Fibroblast of skin of left quadriceps (primary cell): ENCODE measurements at regions not wholly inside any gene's neighbourhood (a gene's known extent, or its start where the extent isn't known, plus 50 kb on each side); places are given as distances from the start of the nearest gene placed in this dataset.

ENCODE experiments used
- DNase-seq, 2 experiments: peaks; one replicate each; pipeline ENCODE4 v3.0.0-alpha.2; 2013; ENCODE audit warnings: low read depth in 2 of 2

DNA sequence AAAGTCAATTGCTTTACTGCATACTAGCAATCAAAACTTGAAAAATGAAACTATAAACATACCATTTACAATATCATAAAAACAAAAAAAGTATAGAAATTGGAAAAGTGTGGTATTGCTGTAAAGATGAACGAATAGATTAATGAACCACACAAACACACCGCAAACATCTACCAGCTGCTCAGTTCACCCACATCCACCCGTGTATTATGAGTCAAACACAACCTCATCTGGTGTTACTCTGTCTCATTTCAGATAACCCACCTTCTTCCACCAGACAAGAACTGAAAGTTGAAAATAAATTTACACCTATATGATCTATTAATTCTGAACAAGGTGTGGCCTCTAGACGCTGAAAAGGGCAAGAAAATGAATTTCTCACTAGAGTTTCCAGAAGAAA lies 53.3 kb downstream of the BLID start:
- DNase-seq = no peak

DNA sequence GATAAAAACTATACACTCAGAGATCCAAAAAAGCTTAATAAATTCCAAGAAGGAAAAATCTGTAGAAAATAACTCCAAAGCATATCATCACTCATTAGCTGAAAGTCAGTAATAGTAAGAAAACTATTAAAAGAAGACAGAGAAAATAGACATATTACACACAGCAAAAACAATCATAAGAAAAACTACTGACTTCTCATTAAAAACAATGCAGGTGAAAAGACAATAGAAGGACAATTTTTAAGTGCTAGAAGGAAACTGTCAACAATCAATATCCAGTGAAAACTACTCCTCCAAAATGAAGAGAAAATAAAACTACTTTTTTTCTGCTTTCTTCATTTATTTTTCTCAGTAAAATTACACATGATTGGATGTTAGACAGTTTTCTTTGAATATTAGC lies 56.5 kb downstream of the BLID start:
- DNase-seq = no peak

DNA sequence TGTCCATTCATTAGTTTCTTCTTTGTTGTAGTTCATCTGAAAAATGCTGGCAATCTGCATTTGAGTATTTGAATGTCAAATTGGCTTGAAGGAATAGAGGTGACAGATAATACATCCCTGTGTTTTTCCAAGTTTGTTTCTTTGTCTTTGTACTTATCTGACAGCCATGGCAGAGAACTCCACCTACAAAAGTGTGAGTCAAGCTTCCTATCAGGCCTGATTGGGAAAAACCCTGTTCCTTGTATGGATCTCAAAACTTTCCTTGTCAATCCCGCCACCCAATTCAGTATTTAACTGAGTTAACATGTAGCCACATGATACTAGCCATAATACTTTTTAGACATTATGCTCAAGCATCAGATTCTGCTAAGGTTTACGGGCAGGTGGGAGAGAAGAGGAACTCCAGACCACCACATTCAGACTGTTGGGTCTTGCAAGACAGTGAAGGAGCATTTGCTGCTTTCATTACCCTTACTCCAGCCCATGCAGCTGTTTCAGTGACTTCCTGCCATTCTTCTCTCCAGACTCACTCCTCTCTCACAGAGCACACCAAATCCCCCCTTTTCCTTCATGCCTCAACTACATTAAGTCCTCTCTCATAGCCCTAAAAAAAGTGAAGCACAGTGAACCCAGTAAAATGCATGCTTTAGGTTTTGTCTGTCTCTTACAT lies 65.9 kb downstream of the BLID start:
- no peak for DNase-seq

DNA sequence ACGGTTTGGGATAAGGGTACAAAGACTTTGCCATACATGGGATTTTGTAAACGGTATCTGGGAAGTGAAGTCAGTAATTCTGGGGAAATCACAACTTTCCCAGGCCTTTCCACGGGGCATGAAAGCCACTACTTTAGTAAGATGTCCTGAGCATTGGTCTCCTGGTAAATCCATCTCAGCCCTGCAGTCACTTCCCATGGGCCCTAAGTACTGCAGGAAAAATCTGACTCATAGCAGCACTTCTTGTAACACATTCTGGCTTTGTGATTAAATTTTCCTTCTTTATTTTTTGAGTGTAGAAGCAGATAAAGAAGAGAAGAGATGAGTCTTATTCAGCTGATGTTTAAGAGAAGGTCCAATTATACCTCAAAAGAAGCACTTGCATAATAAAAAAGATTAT lies 67.6 kb downstream of the BLID start:
- DNase-seq = no peak

DNA sequence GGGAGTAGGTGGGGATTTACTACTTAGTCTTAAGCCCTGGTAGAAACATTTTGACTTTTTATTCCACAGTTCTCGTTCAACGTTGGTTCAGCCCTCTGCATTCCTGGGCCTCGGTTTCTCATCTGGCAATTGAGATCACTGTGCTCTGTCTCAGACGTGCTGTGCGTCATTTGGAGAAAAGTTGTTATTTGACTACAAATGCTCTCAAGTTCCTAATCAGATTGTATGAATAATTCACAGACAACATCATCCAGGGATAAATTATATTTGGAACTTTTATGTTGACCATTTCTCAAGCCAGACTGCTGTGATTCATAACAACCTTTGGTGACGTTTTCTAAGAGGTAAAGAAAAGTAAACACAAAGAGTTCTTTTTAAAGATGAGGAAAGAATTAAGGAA lies 69.2 kb downstream of the BLID start:
- peak in 1 of 2 experiments; percentile 56 for DNase-seq

DNA sequence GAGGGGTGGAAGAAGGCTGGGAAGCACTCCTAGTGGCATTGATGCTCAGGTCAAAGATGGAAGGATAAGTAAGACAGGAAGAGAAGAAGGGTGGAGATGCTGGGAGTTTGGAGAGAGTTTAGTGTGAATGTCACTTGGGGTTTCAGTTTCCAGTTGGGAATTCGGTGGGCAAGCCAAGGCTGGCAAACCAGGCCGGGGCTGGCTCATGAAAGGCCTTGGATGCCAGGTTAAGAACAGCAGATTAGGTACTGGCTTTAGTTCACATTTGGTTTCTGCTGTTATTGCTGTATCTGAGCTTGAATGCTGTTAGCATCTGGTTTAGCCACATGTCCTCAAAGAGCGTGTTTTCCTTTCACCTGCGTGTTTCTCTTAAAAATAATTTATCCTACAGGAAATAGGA lies 69.6 kb downstream of the BLID start:
- no peak for DNase-seq

DNA sequence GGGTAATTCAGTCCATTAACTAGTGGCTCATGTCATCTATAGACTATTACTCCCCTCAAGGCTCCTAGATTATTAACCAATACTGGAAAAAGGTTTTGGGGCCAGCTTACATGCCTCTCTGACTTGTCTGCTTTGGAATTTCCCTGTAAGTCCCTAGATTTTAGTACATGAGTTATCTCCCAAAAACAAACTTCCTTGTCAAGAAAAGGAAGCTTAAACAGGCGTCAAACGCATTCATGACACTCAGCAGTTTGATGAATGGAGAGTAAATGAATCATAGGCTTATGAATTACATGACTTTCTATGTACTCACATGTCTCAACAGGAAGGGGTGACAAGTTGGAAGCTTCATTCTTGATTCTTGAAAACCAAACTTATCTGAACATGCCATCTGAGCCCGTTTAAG lies 70.8 kb downstream of the BLID start:
- peak; percentile 82 to 84 for DNase-seq

DNA sequence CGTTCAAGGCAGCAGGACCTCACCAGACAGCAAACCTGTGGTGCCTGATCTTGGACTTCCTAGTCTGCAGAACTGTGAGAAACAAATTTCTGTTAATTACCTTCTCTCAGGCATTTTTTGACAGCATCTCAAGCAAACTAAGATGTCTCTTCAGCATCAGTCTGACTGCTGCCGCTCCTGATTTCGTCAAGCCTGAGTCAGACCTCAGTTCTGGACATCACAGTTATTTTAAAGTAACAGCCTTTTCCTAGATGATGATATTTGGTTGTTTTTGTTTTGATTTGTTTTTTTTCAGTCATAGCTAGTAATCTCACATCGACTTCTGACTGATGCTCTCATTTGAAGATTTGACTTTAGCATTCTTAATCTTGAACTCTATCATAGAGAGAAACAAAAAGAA lies 71.9 kb downstream of the BLID start:
- no peak for DNase-seq

DNA sequence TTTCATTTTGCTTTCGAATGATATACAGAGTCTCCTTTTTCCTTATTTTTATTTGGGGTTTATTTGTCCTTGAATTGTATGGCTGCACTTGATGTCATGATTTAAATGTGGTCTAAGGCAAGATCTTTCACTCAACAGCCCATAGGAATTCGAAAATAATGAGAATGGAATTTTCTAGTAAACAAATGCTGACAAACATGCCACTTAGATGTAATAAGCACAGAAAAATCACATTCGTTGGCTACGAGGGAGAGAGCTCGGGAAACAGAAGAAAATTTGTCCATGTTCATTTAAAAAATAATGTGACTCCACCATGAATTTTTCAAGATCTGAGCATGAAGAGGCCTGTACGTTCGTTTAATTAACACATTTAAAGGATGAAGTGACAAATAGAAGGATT lies 73.0 kb downstream of the BLID start:
- DNase-seq = no peak

DNA sequence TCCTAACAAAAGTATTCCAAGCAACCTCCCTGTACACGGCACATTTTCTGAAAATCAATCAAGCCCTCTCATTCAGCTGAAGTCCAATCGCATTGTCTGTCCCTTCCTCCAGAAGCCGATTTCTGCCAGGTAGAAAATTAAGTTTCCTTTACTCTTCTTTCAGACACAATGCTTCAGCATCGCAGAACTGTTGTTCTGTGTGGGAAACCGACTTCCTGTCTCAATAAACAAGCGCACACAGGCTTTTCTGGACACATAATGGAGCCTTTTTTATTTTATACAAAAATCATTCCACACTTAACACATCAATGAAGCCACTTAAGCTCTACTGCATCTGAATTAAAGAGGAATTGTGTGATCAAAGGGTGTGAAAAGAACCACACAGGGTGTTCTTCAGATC lies 75.6 kb downstream of the BLID start:
- no peak for DNase-seq

DNA sequence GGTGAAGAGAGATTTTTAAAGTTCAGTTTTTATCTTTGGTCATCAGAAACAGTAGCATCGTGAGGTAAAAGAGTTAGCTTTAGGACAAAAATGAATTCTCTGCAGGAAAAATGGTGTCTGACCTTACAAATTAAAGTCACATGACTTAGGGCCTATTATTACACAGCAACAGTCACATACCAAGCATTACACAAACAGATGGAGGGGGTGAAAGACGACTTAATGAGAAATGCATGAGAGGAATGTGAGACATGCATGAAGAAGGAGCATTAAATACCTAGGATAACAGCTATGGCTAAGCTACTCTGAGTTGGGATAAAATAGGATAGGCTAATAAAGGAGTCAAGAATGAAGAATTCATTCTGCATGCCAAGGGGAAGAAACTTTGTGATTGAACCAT lies 77.5 kb downstream of the BLID start:
- peak; percentile 93 for DNase-seq

DNA sequence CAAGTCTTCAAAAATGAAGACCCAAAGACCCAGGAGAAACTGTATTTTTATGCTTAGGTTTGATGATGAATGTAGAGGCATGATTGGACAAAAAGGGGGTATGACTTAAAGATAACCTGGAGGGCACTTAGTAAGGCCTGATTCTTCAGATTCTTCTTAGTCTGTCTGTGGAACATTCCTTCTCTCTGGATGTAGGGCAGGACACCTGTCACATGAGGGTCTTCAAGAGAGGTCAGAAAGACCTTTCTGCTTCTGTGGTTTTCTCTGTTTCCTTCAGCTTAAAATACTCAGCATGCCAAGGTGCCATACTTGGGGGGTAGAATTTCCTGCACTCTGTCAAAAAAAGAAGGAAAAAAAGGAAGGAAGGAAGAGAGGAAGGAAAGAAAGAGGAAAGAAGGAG lies 78.1 kb downstream of the BLID start:
- no peak for DNase-seq

DNA sequence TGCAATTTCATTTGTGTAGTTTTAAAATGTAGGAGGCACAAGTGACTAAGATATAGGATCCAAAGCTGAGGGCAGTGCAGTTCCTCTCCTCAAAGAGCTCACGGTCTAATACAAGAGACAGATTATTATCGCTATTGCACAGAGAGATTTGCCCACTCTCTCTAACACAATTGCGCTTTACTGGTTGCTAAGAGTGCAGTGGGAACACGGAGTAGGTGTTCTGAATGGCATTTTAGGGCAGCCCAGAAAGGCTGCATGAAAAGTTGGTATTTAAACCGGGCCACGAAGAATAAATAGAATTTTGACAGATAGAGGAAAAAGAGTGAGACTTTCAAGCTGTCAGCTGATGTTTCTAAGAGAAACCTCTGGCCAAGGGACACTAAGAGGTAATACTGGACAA lies 79.5 kb downstream of the BLID start:
- DNase-seq = no peak

DNA sequence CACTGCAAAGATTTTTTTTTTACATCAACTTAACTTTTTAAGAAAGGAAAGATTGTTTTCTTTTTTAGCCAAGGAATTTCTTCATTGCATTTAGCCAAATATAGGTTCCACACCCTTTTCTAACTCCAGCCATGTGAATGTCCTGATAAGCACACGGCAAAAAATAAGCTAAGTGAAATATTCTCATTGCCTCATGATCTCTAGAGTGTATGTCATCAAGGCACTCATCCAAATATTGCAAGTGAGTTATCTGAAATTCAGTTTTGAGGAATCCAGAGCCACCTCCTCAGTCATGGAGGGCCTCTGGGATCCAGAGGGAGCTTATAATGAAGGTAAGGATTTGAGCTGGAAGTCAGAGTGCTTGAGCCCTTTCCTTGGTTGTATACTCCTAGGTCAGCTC lies 80.0 kb downstream of the BLID start:
- peak in 1 of 2 experiments; percentile 59 for DNase-seq

DNA sequence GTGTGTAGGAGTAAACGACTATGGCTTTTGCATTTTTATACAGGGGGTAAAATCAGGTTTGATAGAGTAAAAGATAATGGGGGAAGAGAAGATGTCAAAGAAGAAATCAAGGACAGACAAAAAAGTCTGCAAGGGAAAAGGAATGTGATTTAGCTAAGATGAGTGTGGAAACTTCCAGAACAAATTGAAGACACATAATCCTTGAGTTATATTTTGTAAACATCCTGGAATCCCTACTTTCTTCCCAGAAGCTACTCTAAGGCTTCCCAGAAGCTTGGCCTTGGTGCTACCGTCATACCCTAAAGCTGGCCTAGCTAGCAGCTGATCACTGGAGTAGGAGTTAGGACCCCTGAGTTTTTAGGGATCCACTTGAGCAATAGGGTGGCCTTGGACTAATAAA lies 82.4 kb downstream of the BLID start:
- DNase-seq = no peak

DNA sequence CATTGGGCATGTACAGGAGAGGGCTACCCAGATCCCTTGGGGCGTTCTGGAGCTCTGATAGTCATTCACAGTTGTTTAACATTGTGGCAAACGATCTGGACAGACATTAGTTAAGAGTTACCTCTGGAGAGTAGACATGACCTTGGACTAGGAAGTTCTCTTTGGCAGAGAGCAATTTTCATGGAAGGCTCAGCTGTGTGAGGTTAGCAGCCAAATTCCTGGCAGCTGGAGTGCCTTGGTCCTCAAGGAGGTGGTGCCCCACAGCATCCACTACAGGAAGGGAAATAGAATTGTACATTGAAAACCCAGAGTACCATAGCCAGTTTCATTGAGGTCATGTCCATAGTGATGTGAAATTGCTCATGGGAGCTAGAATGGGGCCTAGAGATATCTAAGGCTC lies 82.8 kb downstream of the BLID start:
- no peak for DNase-seq

DNA sequence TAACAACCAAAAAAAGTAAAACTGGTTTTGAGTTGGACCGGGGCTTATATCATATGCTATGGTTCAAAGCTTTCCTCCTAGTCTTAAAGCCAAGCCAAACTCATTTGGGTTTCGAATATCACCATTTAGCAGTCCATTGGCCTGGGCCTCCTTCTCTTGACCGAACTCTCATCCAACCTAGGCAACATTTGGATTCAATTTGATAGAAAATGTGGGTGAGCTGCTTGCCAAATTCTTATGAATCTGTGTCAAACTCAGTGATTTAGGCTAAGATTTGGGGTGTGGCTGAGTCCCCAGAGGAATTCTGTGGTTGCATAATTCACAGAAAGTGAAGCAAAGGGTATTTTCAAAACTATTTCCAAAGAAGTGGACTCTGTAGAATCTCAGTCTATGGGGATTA lies 83.7 kb downstream of the BLID start:
- peak; percentile 99 for DNase-seq

DNA sequence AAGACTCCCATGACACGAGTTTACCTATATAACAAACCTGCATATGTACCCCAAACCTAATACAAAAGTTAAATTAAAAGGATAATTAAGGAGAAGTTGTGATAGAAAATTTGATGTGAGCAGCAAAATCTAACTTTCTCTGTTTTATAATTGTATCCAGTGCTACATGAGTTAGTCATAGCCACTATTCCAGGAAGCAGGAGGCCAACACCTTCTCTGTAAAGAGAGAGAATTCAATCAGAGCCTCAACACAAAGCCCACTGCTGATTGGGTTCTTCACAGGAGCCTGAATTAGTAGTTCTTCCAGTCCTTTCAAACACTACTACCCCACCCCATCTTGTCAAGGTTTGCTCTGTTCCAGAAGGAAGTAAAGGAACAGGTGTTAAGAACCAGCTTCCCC lies 84.2 kb downstream of the BLID start:
- DNase-seq = no peak

DNA sequence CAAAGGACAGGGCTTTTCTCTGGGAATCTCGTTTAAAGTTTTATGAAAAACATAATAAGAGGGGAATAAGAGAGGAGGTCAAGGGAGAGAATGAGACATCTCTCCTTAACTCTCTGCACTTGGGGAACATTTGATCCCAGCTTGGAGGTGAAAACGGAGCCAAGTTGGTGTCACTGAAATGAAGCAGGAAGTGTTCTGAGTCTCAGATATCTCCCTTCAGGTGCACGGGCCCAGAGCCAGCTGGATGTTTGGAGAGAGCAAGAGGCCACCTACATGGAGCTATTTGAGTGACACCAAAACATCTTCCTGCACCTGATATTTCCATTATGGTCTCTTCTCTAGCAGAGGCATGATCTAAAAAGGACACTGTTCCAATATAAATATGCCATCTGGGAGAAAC lies 85.7 kb downstream of the BLID start:
- no peak for DNase-seq

DNA sequence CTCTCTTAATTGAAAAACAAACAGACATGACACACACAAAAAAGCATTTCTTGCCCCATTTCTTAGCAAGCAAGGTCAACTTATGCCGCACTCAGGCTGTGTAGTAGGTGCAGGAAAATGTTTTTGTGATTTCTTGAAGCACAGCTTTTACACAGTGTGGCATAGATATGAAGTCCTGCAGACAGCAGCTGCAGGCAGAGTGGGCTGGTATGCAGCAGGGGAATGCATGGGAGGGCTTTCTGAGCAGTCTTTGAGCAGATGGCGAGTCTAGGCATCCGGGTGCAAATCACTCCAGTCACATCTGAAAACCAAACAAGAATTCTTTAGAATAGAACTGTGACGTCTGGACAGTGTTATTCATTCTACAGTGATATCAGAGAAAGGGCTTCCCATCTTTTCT lies 87.5 kb downstream of the BLID start:
- DNase-seq = no peak

DNA sequence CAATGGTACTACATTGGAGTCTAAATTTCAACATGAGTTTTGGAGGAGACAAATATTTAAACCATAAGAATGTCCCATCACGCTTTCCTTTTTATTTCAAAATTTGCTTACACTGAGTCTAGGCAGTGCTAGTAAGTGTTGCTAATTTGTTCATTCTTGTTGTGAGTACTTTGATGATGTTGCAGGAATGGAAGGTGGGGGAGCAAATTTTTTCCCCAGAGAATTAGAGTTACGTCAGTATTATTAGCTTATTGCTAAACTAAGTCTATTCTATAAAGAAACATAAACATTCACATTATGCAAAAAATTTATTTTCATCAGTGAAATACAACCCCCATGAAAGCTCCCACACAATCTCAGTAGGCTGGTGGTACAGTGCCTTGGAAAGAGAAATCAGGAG lies 88.0 kb downstream of the BLID start:
- no peak for DNase-seq

DNA sequence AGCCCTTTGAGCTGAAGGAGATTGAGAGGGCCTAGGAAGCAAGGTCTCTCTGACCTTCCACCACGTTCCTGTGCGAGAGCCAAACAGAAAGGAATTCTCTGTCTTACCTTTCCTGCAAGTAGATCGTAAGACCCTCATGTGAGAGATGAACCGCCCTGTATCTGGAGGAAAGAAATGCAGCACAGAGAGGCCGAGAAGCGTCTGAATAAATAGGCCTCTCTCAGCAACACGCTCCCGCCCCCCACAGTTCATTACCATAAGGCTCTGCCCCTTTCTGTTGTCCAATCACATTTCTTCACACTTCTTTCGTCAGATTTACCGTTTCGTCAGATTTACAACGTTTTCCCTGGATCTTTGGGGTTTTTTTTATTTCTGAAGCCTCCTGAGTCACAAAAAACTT lies 90.3 kb downstream of the BLID start:
- DNase-seq = no peak

DNA sequence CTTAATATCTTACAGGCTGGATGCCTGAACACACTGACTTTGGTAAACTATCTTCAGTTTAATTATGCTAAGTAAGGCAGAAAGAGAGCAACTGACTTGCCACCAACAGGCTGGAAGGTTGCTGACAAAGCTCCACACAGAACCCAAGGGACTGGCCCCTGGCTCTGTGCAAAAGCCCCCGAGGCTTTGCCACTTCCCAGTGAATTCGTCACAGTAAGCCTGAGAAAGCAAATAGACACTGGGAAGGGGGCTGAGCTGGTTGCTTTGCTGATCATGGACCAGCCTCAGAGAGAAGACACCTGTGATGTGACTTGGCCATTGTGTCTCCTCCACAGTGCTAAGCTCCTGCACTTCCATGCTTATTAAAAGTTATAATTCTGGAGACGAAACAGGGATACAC lies 91.7 kb downstream of the BLID start:
- DNase-seq = no peak

DNA sequence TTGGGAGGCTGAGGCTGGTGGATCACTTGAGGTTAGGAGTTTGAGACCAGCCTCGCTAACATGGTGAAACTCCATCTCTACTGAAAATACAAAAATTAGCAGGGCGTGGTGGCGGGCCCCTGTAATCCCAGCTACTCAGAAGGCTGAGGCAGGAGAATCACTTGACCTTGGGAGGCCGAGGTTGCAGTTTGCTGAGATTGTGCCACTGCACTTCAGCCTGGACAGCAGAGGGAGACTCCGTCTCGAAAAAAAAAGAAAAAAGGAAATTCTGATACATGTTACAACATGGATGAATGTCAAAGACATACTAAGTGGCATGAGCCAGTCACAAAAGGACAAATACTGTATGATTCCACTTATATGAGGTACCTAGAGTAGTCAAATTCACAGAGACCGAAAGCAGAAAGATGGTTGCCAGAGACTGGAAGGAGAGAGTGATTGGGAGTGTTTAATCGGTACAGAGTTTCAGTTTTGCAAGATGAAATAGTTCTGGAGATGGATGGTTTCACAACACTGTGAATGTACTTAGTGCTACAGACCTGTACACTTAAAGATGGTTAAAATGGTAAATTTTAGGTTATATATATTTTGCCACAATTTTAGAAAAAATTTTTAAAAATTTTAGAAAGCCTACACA lies 92.3 kb downstream of the BLID start:
- DNase-seq = no peak
